Cardiac muscle cell (in vitro differentiated cells and primary cell): ENCODE measurements at regions not wholly inside any gene's neighbourhood (a gene's known extent, or its start where the extent isn't known, plus 50 kb on each side); places are given as distances from the start of the nearest gene placed in this dataset.

ENCODE experiments used
- DNase-seq, 2 donors: peaks; one replicate each; pipeline versions ENCODE4 v3.0.0 to v3.0.0-alpha.2; 2010 to 2017; ENCODE audit warnings: low read depth in 1 of 2, low spot score in 1 of 2
- H3K27ac ChIP-seq: fragments of 200-600 bp; sonication (generic); 2 replicates; pipeline ENCODE4 v1.5.1; 2016
- H3K27me3 ChIP-seq: fragments of 200-600 bp; sonication (generic); 2 replicates; pipeline ENCODE4 v1.6.0; 2016; ENCODE audit warnings: control low read depth
- H3K36me3 ChIP-seq: fragments of 200-600 bp; sonication (generic); 2 replicates; pipeline ENCODE4 v1.5.1; 2016; ENCODE audit warnings: control low read depth
- H3K4me1 ChIP-seq: fragments of 200-600 bp; sonication (generic); 2 replicates; pipeline ENCODE4 v1.8.1; 2017; ENCODE audit warnings: low read depth, mild to moderate bottlenecking, mixed run types
- H3K4me3 ChIP-seq: fragments of 200-600 bp; sonication (generic); 2 replicates; pipeline ENCODE4 v1.5.1; 2016; ENCODE audit warnings: mild to moderate bottlenecking
- H3K9me3 ChIP-seq: fragments of 200-600 bp; sonication (generic); 2 replicates; pipeline ENCODE4 v1.5.1; 2017; ENCODE audit warnings: low read depth, mild to moderate bottlenecking, control low read depth
- TF ChIP-seq, protein P1 (sequence below): IDR thresholded peaks from 2 replicates; pipeline ENCODE4 v1.5.1; 2012; ENCODE audit warnings: low read depth, mild to moderate bottlenecking, low read length

DNA sequence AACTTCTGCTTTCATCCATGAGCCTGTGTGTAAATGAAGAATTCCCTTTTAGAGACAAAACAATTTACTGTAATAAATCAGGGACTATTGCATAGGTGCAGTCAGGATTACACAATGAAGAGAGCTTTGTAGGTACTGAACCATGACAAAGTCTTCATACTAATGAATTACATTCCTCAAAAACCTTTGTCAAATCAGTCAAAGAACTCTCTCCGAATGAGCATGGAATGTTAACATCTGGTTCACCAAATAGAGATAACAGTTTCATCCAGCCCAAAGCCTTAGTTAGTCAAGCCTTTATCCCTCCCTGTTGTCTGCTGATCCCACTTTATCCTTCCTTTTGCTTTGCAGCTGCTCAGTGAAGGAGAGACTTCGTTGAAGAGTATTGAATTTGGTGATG is 62.9 kb upstream of the DMRTA1 start:
- no peaks in the 10 kb centered on the region for H3K36me3 ChIP-seq
- no peak for DNase-seq
- no peaks in the 10 kb centered on the region for H3K27me3 ChIP-seq
- no peaks in the 10 kb centered on the region for H3K4me1 ChIP-seq
- H3K9me3 ChIP-seq = no peaks in the 10 kb centered on the region
- TF ChIP-seq, protein P1, sequence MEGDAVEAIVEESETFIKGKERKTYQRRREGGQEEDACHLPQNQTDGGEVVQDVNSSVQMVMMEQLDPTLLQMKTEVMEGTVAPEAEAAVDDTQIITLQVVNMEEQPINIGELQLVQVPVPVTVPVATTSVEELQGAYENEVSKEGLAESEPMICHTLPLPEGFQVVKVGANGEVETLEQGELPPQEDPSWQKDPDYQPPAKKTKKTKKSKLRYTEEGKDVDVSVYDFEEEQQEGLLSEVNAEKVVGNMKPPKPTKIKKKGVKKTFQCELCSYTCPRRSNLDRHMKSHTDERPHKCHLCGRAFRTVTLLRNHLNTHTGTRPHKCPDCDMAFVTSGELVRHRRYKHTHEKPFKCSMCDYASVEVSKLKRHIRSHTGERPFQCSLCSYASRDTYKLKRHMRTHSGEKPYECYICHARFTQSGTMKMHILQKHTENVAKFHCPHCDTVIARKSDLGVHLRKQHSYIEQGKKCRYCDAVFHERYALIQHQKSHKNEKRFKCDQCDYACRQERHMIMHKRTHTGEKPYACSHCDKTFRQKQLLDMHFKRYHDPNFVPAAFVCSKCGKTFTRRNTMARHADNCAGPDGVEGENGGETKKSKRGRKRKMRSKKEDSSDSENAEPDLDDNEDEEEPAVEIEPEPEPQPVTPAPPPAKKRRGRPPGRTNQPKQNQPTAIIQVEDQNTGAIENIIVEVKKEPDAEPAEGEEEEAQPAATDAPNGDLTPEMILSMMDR = no peak
- H3K27ac ChIP-seq = no peak overlapping the region
- no peak overlapping the region for H3K4me3 ChIP-seq

DNA sequence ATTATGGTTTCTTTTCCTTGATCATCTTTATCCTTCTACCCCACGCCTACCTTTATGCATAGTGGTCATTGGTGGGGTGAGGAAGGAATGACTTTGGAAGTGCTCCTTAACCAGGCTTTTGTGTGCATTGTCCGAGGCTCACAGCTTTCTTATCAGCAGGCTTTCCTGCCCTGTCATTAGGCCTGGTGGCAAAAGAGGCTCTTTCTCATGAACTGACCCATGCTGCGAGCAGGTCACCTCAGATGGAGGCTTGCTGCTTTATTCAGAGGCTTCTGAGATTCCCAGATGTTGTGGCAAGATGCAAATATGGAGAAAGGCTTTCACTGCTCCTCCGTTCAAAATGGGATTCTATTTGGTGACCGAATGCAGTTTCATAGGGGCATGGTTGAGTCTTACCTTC is 57.4 kb upstream of the DMRTA1 start:
- TF ChIP-seq, protein P1 = no peak
- DNase-seq = no peak

DNA sequence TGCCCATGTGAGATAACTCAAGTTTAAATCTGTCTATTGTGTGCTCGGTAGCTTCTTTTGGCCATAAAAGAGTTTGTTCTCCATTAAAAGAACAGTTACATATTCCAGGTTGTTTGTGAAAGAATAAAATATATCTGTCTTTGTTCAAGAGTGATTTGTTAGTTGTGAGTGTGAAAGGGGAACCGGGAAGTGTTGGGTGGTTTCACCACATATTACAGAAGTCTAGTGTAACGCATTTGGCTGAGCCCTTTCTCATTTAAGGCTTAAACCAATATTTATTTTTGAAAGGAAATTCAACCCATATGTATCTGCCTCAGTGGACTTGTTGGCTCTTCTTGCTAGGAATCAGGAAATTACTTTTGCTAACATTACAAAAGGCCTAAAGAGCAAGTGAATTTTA is 54.1 kb upstream of the DMRTA1 start:
- Histone ChIP-seq H3K27me3 (no peaks in the 10 kb centered on the region), H3K9me3 (no peaks in the 10 kb centered on the region), H3K36me3 (no peaks in the 10 kb centered on the region), H3K27ac (no peak overlapping the region), H3K4me3 (no peak overlapping the region), H3K4me1 (no peaks in the 10 kb centered on the region)
- TF ChIP-seq, protein P1 = no peak
- DNase-seq = no peak

More for the DNA sequence above, 57.4 kb upstream of the DMRTA1 start:
- H3K36me3 ChIP-seq = no peaks in the 10 kb centered on the region
- no peaks in the 10 kb centered on the region for H3K9me3 ChIP-seq
- no peaks in the 10 kb centered on the region for H3K27me3 ChIP-seq
- H3K4me1 ChIP-seq = no peaks in the 10 kb centered on the region
- no peak overlapping the region for H3K4me3 ChIP-seq
- H3K27ac ChIP-seq = no peak overlapping the region

- H3K27me3 ChIP-seq = no peaks in the 10 kb centered on the region
- no peak overlapping the region for H3K4me3 ChIP-seq
- H3K27ac ChIP-seq = no peak overlapping the region
- H3K9me3 ChIP-seq = no peaks in the 10 kb centered on the region
- TF ChIP-seq, protein P1 = no peak
- no peaks in the 10 kb centered on the region for H3K36me3 ChIP-seq
- no peaks in the 10 kb centered on the region for H3K4me1 ChIP-seq
- DNase-seq = no peak
Measured at GRCh38 chr9:22395687-22396141, 50.9 kb upstream of the DMRTA1 start.
